MM.1S (cell line): ENCODE measurements at regions not wholly inside any gene's neighbourhood (a gene's known extent, or its start where the extent isn't known, plus 50 kb on each side); places are given as distances from the start of the nearest gene placed in this dataset.

Source experiments
- DNase-seq: peaks from one replicate; pipeline ENCODE4 v3.0.0-alpha.2; 2015
- H2AFZ ChIP-seq: fragments of 300-600 bp; sonication (generic); 2 replicates; pipeline ENCODE4 v1.6.0; 2016; ENCODE audit warnings: antibody characterized with exemption, low read length
- H3F3A ChIP-seq: fragments of 300-600 bp; sonication (generic); 2 replicates; pipeline ENCODE4 v1.6.1; 2016; ENCODE audit warnings: mild to moderate bottlenecking, antibody characterized with exemption, low read length, moderate library complexity, mixed read lengths; ENCODE audit not compliant: insufficient read depth
- H3K27ac ChIP-seq: fragments of 300-600 bp; sonication (generic); 2 replicates; pipeline ENCODE4 v1.5.1; 2016; ENCODE audit warnings: mild to moderate bottlenecking, low read length
- H3K27me3 ChIP-seq: fragments of 300-600 bp; sonication (generic); replicated peaks from 2 replicates; pipeline ENCODE4 v1.6.0; 2016; ENCODE audit warnings: low read length; ENCODE audit not compliant: insufficient read depth
- H3K36me3 ChIP-seq: fragments of 300-600 bp; sonication (generic); replicated peaks from 2 replicates; pipeline ENCODE4 v1.6.1; 2016; ENCODE audit warnings: mild to moderate bottlenecking, low read length, mixed read lengths; ENCODE audit not compliant: insufficient read depth
- H3K4me1 ChIP-seq: fragments of 300-600 bp; sonication (generic); 2 replicates; pipeline ENCODE4 v1.6.1; 2016; ENCODE audit warnings: low read length, mixed read lengths
- H3K4me2 ChIP-seq: fragments of 300-600 bp; sonication (generic); 2 replicates; pipeline ENCODE4 v1.6.0; 2016; ENCODE audit warnings: low read depth, low read length
- H3K4me3 ChIP-seq: fragments of 300-600 bp; sonication (generic); 2 replicates; pipeline ENCODE4 v1.5.1; 2016; ENCODE audit warnings: low read length, mixed read lengths
- H3K79me2 ChIP-seq: fragments of 300-600 bp; sonication (generic); 2 replicates; pipeline ENCODE4 v1.6.1; 2016; ENCODE audit warnings: mixed run types, low read length, mixed read lengths
- H3K9ac ChIP-seq: fragments of 300-600 bp; sonication (generic); 2 replicates; pipeline ENCODE4 v1.6.1; 2016; ENCODE audit warnings: low read length, mixed read lengths
- H3K9me2 ChIP-seq: fragments of 300-600 bp; sonication (generic); replicated peaks from 2 replicates; pipeline ENCODE4 v1.6.1; 2016; ENCODE audit warnings: mild to moderate bottlenecking, low read length, mixed read lengths; ENCODE audit not compliant: insufficient read depth
- H3K9me3 ChIP-seq: fragments of 300-600 bp; sonication (generic); replicated peaks from 2 replicates; pipeline ENCODE4 v1.6.1; 2016; ENCODE audit warnings: mild to moderate bottlenecking, low read length, mixed read lengths; ENCODE audit not compliant: insufficient read depth
- H4K20me1 ChIP-seq: fragments of 300-600 bp; sonication (generic); 2 replicates; pipeline ENCODE4 v1.6.1; 2016; ENCODE audit warnings: mild to moderate bottlenecking, low read length, moderate library complexity, mixed read lengths; ENCODE audit not compliant: insufficient read depth
- CTCF ChIP-seq: fragments of 300-600 bp; sonication (generic); IDR thresholded peaks from 2 replicates; pipeline ENCODE4 v1.5.1; 2016; ENCODE audit warnings: antibody characterized with exemption, low read length, mixed read lengths
- EZH2 ChIP-seq: fragments of 300-600 bp; sonication (generic); optimal IDR thresholded peaks from 2 replicates; pipeline ENCODE3; 2017; ENCODE audit warnings: low read depth, mild to moderate bottlenecking, antibody characterized with exemption, low read length, mixed read lengths
- EZH2phosphoT487 ChIP-seq: fragments of 300-600 bp; sonication (generic); IDR thresholded peaks from 2 replicates; pipeline ENCODE4 v1.6.1; 2018; ENCODE audit warnings: antibody characterized with exemption, low read length

- Histone ChIP-seq H3K4me2 (no peak overlapping the region), H3K9me3 (no peaks in the 10 kb centered on the region), H3K79me2 (no peaks in the 10 kb centered on the region), H3K36me3 (no peaks in the 10 kb centered on the region), H2AFZ (no peak overlapping the region), H3K27ac (no peak overlapping the region), H3K27me3 (no peaks in the 10 kb centered on the region), H3K9ac (no peak overlapping the region), H3K4me3 (no peak overlapping the region), H3F3A (no peaks in the 10 kb centered on the region), H3K9me2 (no peaks in the 10 kb centered on the region), H4K20me1 (no peaks in the 10 kb centered on the region), H3K4me1 (peaks cover 15% of the 10 kb centered on the region; the same call in 1 of the 2 replicates)
- TF ChIP-seq EZH2phosphoT487 (no peak), CTCF (no peak)
- DNase-seq: no peak
These were observed 134.3 kb upstream of the WWC1 start for GRCh38 chr5:168157141-168157540.

- Histone ChIP-seq H3F3A (no peaks in the 10 kb centered on the region), H3K36me3 (no peaks in the 10 kb centered on the region), H3K79me2 (no peaks in the 10 kb centered on the region), H3K9ac (no peak overlapping the region), H3K4me2 (no peak overlapping the region), H3K9me2 (no peaks in the 10 kb centered on the region), H2AFZ (no peak overlapping the region), H3K4me3 (no peak overlapping the region), H3K27me3 (no peaks in the 10 kb centered on the region), H4K20me1 (no peaks in the 10 kb centered on the region), H3K9me3 (no peaks in the 10 kb centered on the region), H3K4me1 (0 out of 2 replicates have a peak, but pooled peaks cover 3% of the 10 kb centered on the region), H3K27ac (no peak overlapping the region)
- peak; percentile 24 for DNase-seq
- TF ChIP-seq CTCF (no peak), EZH2phosphoT487 (no peak), EZH2 (no peak)
These were observed 132.0 kb upstream of the WWC1 start for GRCh38 chr5:168159425-168159824.

GRCh38 chr5:168162464-168162863 is 129.0 kb upstream of the WWC1 start:
- H3K4me2 ChIP-seq: no peak overlapping the region
- no peaks in the 10 kb centered on the region for H3K36me3 ChIP-seq
- H2AFZ ChIP-seq: no peak overlapping the region
- H3K79me2 ChIP-seq: no peaks in the 10 kb centered on the region
- peaks cover 8% of the 10 kb centered on the region; the same call in 1 of the 2 replicates for H3F3A ChIP-seq
- H3K4me3 ChIP-seq: no peak overlapping the region
- H4K20me1 ChIP-seq: no peaks in the 10 kb centered on the region
- no peak overlapping the region for H3K27ac ChIP-seq
- H3K9ac ChIP-seq: no peak overlapping the region
- TF ChIP-seq EZH2: no peak
- TF ChIP-seq CTCF: no peak
- TF ChIP-seq EZH2phosphoT487: no peak
- H3K4me1 ChIP-seq: peaks cover 21% of the 10 kb centered on the region
- no peaks in the 10 kb centered on the region for H3K9me2 ChIP-seq
- no peak for DNase-seq
- no peaks in the 10 kb centered on the region for H3K27me3 ChIP-seq
- no peaks in the 10 kb centered on the region for H3K9me3 ChIP-seq
